ENCODE measurements at regions not wholly inside any gene's neighbourhood (a gene's known extent, or its start where the extent isn't known, plus 50 kb on each side); places are given as distances from the start of the nearest gene placed in this dataset.
A peak's percentile ranks its signal among the peaks of the same experiment; 100 is the strongest.

GRCh38 chr2:57452634-57453033 lies 594.0 kb upstream of the VRK2 start:
- Histone ChIP-seq H3K9me2 (replicated peaks; ENCODE audit: low read depth, low read length) (no peaks in the 10 kb centered on the region), H3K9me3 (ENCODE audit: insufficient read depth, low read depth, low read length) (no peaks in the 10 kb centered on the region), H3K4me1 (ENCODE audit: insufficient read depth, low read length, poor library complexity, severe bottlenecking) (no peaks in the 10 kb centered on the region), H3K4me2 (ENCODE audit: low read depth, low read length, poor library complexity, severe bottlenecking) (no peak overlapping the region), H3K27me3 (ENCODE audit: insufficient read depth, low read length, poor library complexity, severe bottlenecking) (no peaks in the 10 kb centered on the region), H4K20me1 (ENCODE audit: insufficient read depth, low read length, poor library complexity, severe bottlenecking) (no peaks in the 10 kb centered on the region), H3K79me2 (ENCODE audit: insufficient read depth, low read length) (no peaks in the 10 kb centered on the region), H3K4me3 (ENCODE audit: low read length, poor library complexity, severe bottlenecking) (no peak overlapping the region), H3K36me3 (ENCODE audit: insufficient read depth, low read length) (no peaks in the 10 kb centered on the region), H3F3A (ENCODE audit: low read depth) (no peaks in the 10 kb centered on the region), H2AFZ (ENCODE audit: low read length) (no peak overlapping the region), H3K9ac (ENCODE audit: low read depth, low read length, poor library complexity, severe bottlenecking) (no peak overlapping the region)
- TF ChIP-seq, protein P1, sequence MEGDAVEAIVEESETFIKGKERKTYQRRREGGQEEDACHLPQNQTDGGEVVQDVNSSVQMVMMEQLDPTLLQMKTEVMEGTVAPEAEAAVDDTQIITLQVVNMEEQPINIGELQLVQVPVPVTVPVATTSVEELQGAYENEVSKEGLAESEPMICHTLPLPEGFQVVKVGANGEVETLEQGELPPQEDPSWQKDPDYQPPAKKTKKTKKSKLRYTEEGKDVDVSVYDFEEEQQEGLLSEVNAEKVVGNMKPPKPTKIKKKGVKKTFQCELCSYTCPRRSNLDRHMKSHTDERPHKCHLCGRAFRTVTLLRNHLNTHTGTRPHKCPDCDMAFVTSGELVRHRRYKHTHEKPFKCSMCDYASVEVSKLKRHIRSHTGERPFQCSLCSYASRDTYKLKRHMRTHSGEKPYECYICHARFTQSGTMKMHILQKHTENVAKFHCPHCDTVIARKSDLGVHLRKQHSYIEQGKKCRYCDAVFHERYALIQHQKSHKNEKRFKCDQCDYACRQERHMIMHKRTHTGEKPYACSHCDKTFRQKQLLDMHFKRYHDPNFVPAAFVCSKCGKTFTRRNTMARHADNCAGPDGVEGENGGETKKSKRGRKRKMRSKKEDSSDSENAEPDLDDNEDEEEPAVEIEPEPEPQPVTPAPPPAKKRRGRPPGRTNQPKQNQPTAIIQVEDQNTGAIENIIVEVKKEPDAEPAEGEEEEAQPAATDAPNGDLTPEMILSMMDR (conservative IDR thresholded peaks at IDR 0.05; ENCODE audit: low read length): no peak

GRCh38 chr2:57453945-57454344 lies 592.7 kb upstream of the VRK2 start:
- Histone ChIP-seq H3K79me2 (ENCODE audit: insufficient read depth, low read length) (no peaks in the 10 kb centered on the region), H3K36me3 (ENCODE audit: insufficient read depth, low read length) (no peaks in the 10 kb centered on the region), H4K20me1 (ENCODE audit: insufficient read depth, low read length, poor library complexity, severe bottlenecking) (no peaks in the 10 kb centered on the region), H3K9me3 (ENCODE audit: insufficient read depth, low read depth, low read length) (no peaks in the 10 kb centered on the region), H3K4me2 (ENCODE audit: low read depth, low read length, poor library complexity, severe bottlenecking) (no peak overlapping the region), H3K9me2 (replicated peaks; ENCODE audit: low read depth, low read length) (no peaks in the 10 kb centered on the region), H2AFZ (ENCODE audit: low read length) (no peak overlapping the region), H3K4me1 (ENCODE audit: insufficient read depth, low read length, poor library complexity, severe bottlenecking) (no peaks in the 10 kb centered on the region), H3K4me3 (ENCODE audit: low read length, poor library complexity, severe bottlenecking) (no peak overlapping the region), H3F3A (ENCODE audit: low read depth) (no peaks in the 10 kb centered on the region), H3K9ac (ENCODE audit: low read depth, low read length, poor library complexity, severe bottlenecking) (no peak overlapping the region), H3K27me3 (ENCODE audit: insufficient read depth, low read length, poor library complexity, severe bottlenecking) (no peaks in the 10 kb centered on the region)
- no peak for TF ChIP-seq EZH2phosphoT487 (IDR thresholded peaks at IDR 0.05; ENCODE audit: borderline replicate concordance)
- TF ChIP-seq, protein P1 (conservative IDR thresholded peaks at IDR 0.05; ENCODE audit: low read length): 0 out of 2 replicates have a peak, but pooled peaks have one; percentile 24

- Histone ChIP-seq H3K9ac (ENCODE audit: low read depth, low read length, poor library complexity, severe bottlenecking) (no peak overlapping the region), H2AFZ (ENCODE audit: low read length) (no peak overlapping the region), H3K27me3 (ENCODE audit: insufficient read depth, low read length, poor library complexity, severe bottlenecking) (no peaks in the 10 kb centered on the region), H3K9me3 (ENCODE audit: insufficient read depth, low read depth, low read length) (no peaks in the 10 kb centered on the region), H3K9me2 (replicated peaks; ENCODE audit: low read depth, low read length) (no peaks in the 10 kb centered on the region), H3K4me1 (ENCODE audit: insufficient read depth, low read length, poor library complexity, severe bottlenecking) (no peaks in the 10 kb centered on the region), H3K79me2 (ENCODE audit: insufficient read depth, low read length) (no peaks in the 10 kb centered on the region), H3K4me2 (ENCODE audit: low read depth, low read length, poor library complexity, severe bottlenecking) (no peak overlapping the region), H3F3A (ENCODE audit: low read depth) (no peaks in the 10 kb centered on the region), H3K4me3 (ENCODE audit: low read length, poor library complexity, severe bottlenecking) (no peak overlapping the region), H4K20me1 (ENCODE audit: insufficient read depth, low read length, poor library complexity, severe bottlenecking) (no peaks in the 10 kb centered on the region), H3K36me3 (ENCODE audit: insufficient read depth, low read length) (no peaks in the 10 kb centered on the region)
- no peak for TF ChIP-seq EZH2phosphoT487 (IDR thresholded peaks at IDR 0.05; ENCODE audit: borderline replicate concordance)
Measured at GRCh38 chr2:57460396-57461276, 586.0 kb upstream of the VRK2 start.

DNA sequence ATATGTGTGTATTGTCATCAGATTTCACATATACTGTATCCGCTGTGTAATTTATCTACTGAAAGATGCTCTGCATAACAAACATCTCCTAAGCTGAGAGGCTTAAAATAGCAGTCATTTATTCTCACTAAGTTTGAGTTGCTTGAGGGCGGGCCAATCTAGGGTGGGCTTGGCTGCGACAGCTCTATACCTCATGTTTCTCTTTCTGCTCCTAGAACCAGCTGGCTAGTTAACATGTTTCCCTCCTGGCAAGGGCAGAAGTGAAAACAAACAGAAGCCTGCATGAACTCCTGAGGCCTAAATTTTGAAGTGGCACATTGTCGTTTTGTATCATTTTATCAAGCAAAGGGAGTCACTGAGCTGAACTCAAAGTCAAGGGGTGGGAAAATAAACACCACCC lies 585.0 kb upstream of the VRK2 start:
- H3K27me3 ChIP-seq (ENCODE audit: insufficient read depth, low read length, poor library complexity, severe bottlenecking): no peaks in the 10 kb centered on the region
- H4K20me1 ChIP-seq (ENCODE audit: insufficient read depth, low read length, poor library complexity, severe bottlenecking): no peaks in the 10 kb centered on the region
- no peak overlapping the region for H2AFZ ChIP-seq (ENCODE audit: low read length)
- no peak overlapping the region for H3K4me3 ChIP-seq (ENCODE audit: low read length, poor library complexity, severe bottlenecking)
- H3K9me3 ChIP-seq (ENCODE audit: insufficient read depth, low read depth, low read length): no peaks in the 10 kb centered on the region
- H3K79me2 ChIP-seq (ENCODE audit: insufficient read depth, low read length): no peaks in the 10 kb centered on the region
- H3K4me2 ChIP-seq (ENCODE audit: low read depth, low read length, poor library complexity, severe bottlenecking): no peak overlapping the region
- H3K36me3 ChIP-seq (ENCODE audit: insufficient read depth, low read length): no peaks in the 10 kb centered on the region
- TF ChIP-seq, protein P1 (conservative IDR thresholded peaks at IDR 0.05; ENCODE audit: low read length): no peak
- no peak for TF ChIP-seq EZH2phosphoT487 (IDR thresholded peaks at IDR 0.05; ENCODE audit: borderline replicate concordance)
- H3K9me2 ChIP-seq (replicated peaks; ENCODE audit: low read depth, low read length): no peaks in the 10 kb centered on the region
- no peak overlapping the region for H3K9ac ChIP-seq (ENCODE audit: low read depth, low read length, poor library complexity, severe bottlenecking)
- no peaks in the 10 kb centered on the region for H3F3A ChIP-seq (ENCODE audit: low read depth)
- no peaks in the 10 kb centered on the region for H3K4me1 ChIP-seq (ENCODE audit: insufficient read depth, low read length, poor library complexity, severe bottlenecking)
